HEK293 (cell line): ENCODE measurements at regions not wholly inside any gene's neighbourhood (a gene's known extent, or its start where the extent isn't known, plus 50 kb on each side); places are given as distances from the start of the nearest gene placed in this dataset.

Experiments used
- CTCF ChIA-PET: fragments of 350-600 bp; formaldehyde crosslinking; extraction: SDS; loops from one replicate; lab custom pipeline; 2021; ENCODE audit warnings: antibody characterized with exemption; lab: Yijun Ruan, JAX
- POLR2A ChIA-PET: fragments of 300-600 bp; formaldehyde crosslinking; extraction: SDS; loops from one replicate; lab custom pipeline; 2020; ENCODE audit warnings: antibody characterized with exemption, inconsistent platforms; lab: Yijun Ruan, JAX
- H3K27ac ChIP-seq: fragments of 200-500 bp; sonication (Bioruptor generic); 2 replicates; pipeline ENCODE4 v1.5.1; 2014; ENCODE audit warnings: low read depth, low read length, control low read depth, inconsistent platforms; ENCODE audit errors: extremely low read depth
- H3K36me3 ChIP-seq, 2 experiments: fragments of 200-500 bp in 1 of 2; sonication (Bioruptor generic) in 1 of 2; 1 replicate in 1 of 2; 2 replicates in 1 of 2; pipeline ENCODE4 v1.5.1; 2014 to 2017; ENCODE audit warnings: inconsistent platforms in 2 of 2, low read length in 2 of 2; ENCODE audit not compliant: control insufficient read depth in 2 of 2, insufficient read depth in 1 of 2
- H3K4me1 ChIP-seq: fragments of 200-500 bp; sonication (Bioruptor generic); 2 replicates; pipeline ENCODE4 v1.5.1; 2014; ENCODE audit warnings: mild to moderate bottlenecking, low read length, inconsistent platforms; ENCODE audit not compliant: control insufficient read depth, insufficient read depth
- H3K4me3 ChIP-seq: 2 replicates; pipeline ENCODE4 v1.5.1; 2011; ENCODE audit warnings: low read depth, mild to moderate bottlenecking, control low read depth, low read length, moderate library complexity
- H3K9me3 ChIP-seq: fragments of 200-500 bp; sonication (Bioruptor generic); 2 replicates; pipeline ENCODE4 v1.5.1; 2014; ENCODE audit warnings: low read depth, low read length, inconsistent platforms; ENCODE audit not compliant: control insufficient read depth, insufficient read depth
- BCL11B ChIP-seq: fragments of 450-650 bp; formaldehyde crosslinking; IDR thresholded peaks from 2 replicates; pipeline ENCODE4 v1.5.1; 2016; ENCODE audit warnings: low read depth, missing biosample characterization, missing genetic modification characterization
- ELK4 ChIP-seq: IDR thresholded peaks from 2 replicates; pipeline ENCODE4 v1.6.1; 2011; ENCODE audit warnings: mild to moderate bottlenecking, low read depth, low read length, borderline replicate concordance
- GLIS2 ChIP-seq: fragments of 450-650 bp; formaldehyde crosslinking; IDR thresholded peaks from 2 replicates; pipeline ENCODE4 v1.5.1; 2016; ENCODE audit warnings: missing biosample characterization, missing genetic modification characterization
- SP3 ChIP-seq: fragments of 450-650 bp; formaldehyde crosslinking; IDR thresholded peaks from 2 replicates; pipeline ENCODE4 v1.5.1; 2016; ENCODE audit warnings: missing biosample characterization, missing genetic modification characterization
- SP7 ChIP-seq: fragments of 450-650 bp; formaldehyde crosslinking; IDR thresholded peaks from 2 replicates; pipeline ENCODE4 v1.5.1; 2016; ENCODE audit warnings: missing biosample characterization, missing genetic modification characterization
- ZBTB48 ChIP-seq: fragments of 450-650 bp; formaldehyde crosslinking; IDR thresholded peaks from 2 replicates; pipeline ENCODE4 v1.5.1; 2016; ENCODE audit warnings: missing biosample characterization, missing genetic modification characterization
- ZBTB7A ChIP-seq: fragments of 450-650 bp; formaldehyde crosslinking; IDR thresholded peaks from 2 replicates; pipeline ENCODE4 v1.5.1; 2016; ENCODE audit warnings: low read depth, missing biosample characterization, missing genetic modification characterization
- ZBTB8A ChIP-seq: fragments of 450-650 bp; formaldehyde crosslinking; IDR thresholded peaks from 2 replicates; pipeline ENCODE4 v1.5.1; 2016; ENCODE audit warnings: missing biosample characterization, missing genetic modification characterization
- ZEB2 ChIP-seq: fragments of 450-650 bp; formaldehyde crosslinking; IDR thresholded peaks from 2 replicates; pipeline ENCODE4 v1.5.1; 2016; ENCODE audit warnings: missing biosample characterization, missing genetic modification characterization
- ZNF121 ChIP-seq: fragments of 450-650 bp; formaldehyde crosslinking; IDR thresholded peaks from 2 replicates; pipeline ENCODE4 v1.5.1; 2016; ENCODE audit warnings: missing biosample characterization, missing genetic modification characterization
- ZNF2 ChIP-seq: fragments of 450-650 bp; formaldehyde crosslinking; IDR thresholded peaks from 2 replicates; pipeline ENCODE4 v1.5.1; 2016; ENCODE audit warnings: missing biosample characterization, missing genetic modification characterization
- ZNF202 ChIP-seq: fragments of 450-650 bp; formaldehyde crosslinking; IDR thresholded peaks from 2 replicates; pipeline ENCODE4 v1.5.1; 2016; ENCODE audit warnings: missing biosample characterization, missing genetic modification characterization, borderline replicate concordance
- ZNF37A ChIP-seq: fragments of 450-650 bp; IDR thresholded peaks from 2 replicates; pipeline ENCODE4 v1.5.1; 2018; ENCODE audit warnings: missing biosample characterization, missing genetic modification characterization
- ZNF560 ChIP-seq: fragments of 450-650 bp; formaldehyde crosslinking; IDR thresholded peaks from 2 replicates; pipeline ENCODE4 v1.5.1; 2017; ENCODE audit warnings: missing biosample characterization, missing genetic modification characterization, borderline replicate concordance
- ZNF596 ChIP-seq: fragments of 450-650 bp; IDR thresholded peaks from 2 replicates; pipeline ENCODE4 v1.5.0; 2018; ENCODE audit warnings: missing biosample characterization, mild to moderate bottlenecking, missing genetic modification characterization, moderate library complexity
- ZNF658 ChIP-seq: fragments of 450-650 bp; formaldehyde crosslinking; IDR thresholded peaks from 2 replicates; pipeline ENCODE4; 2016; ENCODE audit warnings: missing biosample characterization, missing genetic modification characterization
- ZNF664 ChIP-seq: fragments of 450-650 bp; formaldehyde crosslinking; IDR thresholded peaks from 2 replicates; pipeline ENCODE4 v1.5.1; 2016; ENCODE audit warnings: missing biosample characterization, missing genetic modification characterization
- ZNF76 ChIP-seq: fragments of 450-650 bp; formaldehyde crosslinking; IDR thresholded peaks from 2 replicates; pipeline ENCODE4; 2016; ENCODE audit warnings: low read depth, missing biosample characterization, missing genetic modification characterization, borderline replicate concordance
- ZNF791 ChIP-seq: fragments of 450-650 bp; formaldehyde crosslinking; IDR thresholded peaks from 2 replicates; pipeline ENCODE4 v1.5.1; 2016; ENCODE audit warnings: missing biosample characterization, missing genetic modification characterization
- TF ChIP-seq, protein P1 (sequence below): fragments of 450-650 bp; formaldehyde crosslinking; IDR thresholded peaks from 2 replicates; pipeline ENCODE4 v1.5.1; 2016; ENCODE audit warnings: missing biosample characterization, missing genetic modification characterization
- TF ChIP-seq, protein P2 (sequence below): fragments of 450-650 bp; formaldehyde crosslinking; IDR thresholded peaks from 2 replicates; pipeline ENCODE4 v1.5.1; 2016; ENCODE audit warnings: missing biosample characterization, missing genetic modification characterization
- TF ChIP-seq, protein P3 (sequence below): fragments of 450-650 bp; formaldehyde crosslinking; IDR thresholded peaks from 2 replicates; pipeline ENCODE4 v1.5.1; 2016; ENCODE audit warnings: missing biosample characterization, missing genetic modification characterization, borderline replicate concordance
- TF ChIP-seq, protein P4 (sequence below): fragments of 450-650 bp; formaldehyde crosslinking; IDR thresholded peaks from 2 replicates; pipeline ENCODE4 v1.5.1; 2016; ENCODE audit warnings: missing biosample characterization, missing genetic modification characterization

GRCh38 chr6:147117011-147117410 is 87.2 kb upstream of the STXBP5 start:
- no peaks in the 10 kb centered on the region for H3K9me3 ChIP-seq
- ChIA-PET CTCF (interaction anchor here (0.6 kb wide), 1 partner anchor 361 kb away, joined by 3 read pairs; no protein-coding TSS in a partner anchor), POLR2A (no interaction called here)
- TF ChIP-seq ZBTB8A (tag by site-specific recombination) = no peak
- no peak for TF ChIP-seq ZNF791 (tag by site-specific recombination)
- no peak for TF ChIP-seq SP3 (tag by site-specific recombination)
- TF ChIP-seq ZNF664 (tag by site-specific recombination) = no peak
- no peak for TF ChIP-seq ZBTB7A
- TF ChIP-seq, protein P1, sequence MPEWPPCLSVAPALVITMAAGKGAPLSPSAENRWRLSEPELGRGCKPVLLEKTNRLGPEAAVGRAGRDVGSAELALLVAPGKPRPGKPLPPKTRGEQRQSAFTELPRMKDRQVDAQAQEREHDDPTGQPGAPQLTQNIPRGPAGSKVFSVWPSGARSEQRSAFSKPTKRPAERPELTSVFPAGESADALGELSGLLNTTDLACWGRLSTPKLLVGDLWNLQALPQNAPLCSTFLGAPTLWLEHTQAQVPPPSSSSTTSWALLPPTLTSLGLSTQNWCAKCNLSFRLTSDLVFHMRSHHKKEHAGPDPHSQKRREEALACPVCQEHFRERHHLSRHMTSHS = no peak
- no peak for TF ChIP-seq BCL11B (tag by site-specific recombination)
- TF ChIP-seq ZNF2 (tag by site-specific recombination) = no peak
- no peak for TF ChIP-seq ZNF76 (tag by site-specific recombination)
- TF ChIP-seq ZNF596 (tag by site-specific recombination) = no peak
- TF ChIP-seq, protein P2, sequence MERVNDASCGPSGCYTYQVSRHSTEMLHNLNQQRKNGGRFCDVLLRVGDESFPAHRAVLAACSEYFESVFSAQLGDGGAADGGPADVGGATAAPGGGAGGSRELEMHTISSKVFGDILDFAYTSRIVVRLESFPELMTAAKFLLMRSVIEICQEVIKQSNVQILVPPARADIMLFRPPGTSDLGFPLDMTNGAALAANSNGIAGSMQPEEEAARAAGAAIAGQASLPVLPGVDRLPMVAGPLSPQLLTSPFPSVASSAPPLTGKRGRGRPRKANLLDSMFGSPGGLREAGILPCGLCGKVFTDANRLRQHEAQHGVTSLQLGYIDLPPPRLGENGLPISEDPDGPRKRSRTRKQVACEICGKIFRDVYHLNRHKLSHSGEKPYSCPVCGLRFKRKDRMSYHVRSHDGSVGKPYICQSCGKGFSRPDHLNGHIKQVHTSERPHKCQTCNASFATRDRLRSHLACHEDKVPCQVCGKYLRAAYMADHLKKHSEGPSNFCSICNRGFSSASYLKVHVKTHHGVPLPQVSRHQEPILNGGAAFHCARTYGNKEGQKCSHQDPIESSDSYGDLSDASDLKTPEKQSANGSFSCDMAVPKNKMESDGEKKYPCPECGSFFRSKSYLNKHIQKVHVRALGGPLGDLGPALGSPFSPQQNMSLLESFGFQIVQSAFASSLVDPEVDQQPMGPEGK = no peak
- TF ChIP-seq ZEB2 (tag by site-specific recombination) = no peak
- TF ChIP-seq GLIS2 (tag by site-specific recombination) = no peak
- no peak for TF ChIP-seq ELK4
- no peak for TF ChIP-seq ZNF658
- TF ChIP-seq ZNF202 = no peak
- TF ChIP-seq ZBTB48 = no peak
- no peak overlapping the region for H3K27ac ChIP-seq
- no peak overlapping the region for H3K4me3 ChIP-seq
- H3K36me3 ChIP-seq = no peaks in the 10 kb centered on the region
- no peaks in the 10 kb centered on the region for H3K4me1 ChIP-seq

GRCh38 chr6:147117580-147117979 is 86.6 kb upstream of the STXBP5 start:
- Histone ChIP-seq H3K36me3 (no peaks in the 10 kb centered on the region), H3K4me3 (no peak overlapping the region), H3K4me1 (no peaks in the 10 kb centered on the region), H3K27ac (no peak overlapping the region), H3K9me3 (no peaks in the 10 kb centered on the region)
- CTCF ChIA-PET = interaction anchor here (0.6 kb wide), 1 partner anchor 360 kb away, joined by 3 read pairs; no protein-coding TSS in a partner anchor
- POLR2A ChIA-PET = no interaction called here
- no peak for TF ChIP-seq SP7 (tag by site-specific recombination)
- TF ChIP-seq, protein P3, sequence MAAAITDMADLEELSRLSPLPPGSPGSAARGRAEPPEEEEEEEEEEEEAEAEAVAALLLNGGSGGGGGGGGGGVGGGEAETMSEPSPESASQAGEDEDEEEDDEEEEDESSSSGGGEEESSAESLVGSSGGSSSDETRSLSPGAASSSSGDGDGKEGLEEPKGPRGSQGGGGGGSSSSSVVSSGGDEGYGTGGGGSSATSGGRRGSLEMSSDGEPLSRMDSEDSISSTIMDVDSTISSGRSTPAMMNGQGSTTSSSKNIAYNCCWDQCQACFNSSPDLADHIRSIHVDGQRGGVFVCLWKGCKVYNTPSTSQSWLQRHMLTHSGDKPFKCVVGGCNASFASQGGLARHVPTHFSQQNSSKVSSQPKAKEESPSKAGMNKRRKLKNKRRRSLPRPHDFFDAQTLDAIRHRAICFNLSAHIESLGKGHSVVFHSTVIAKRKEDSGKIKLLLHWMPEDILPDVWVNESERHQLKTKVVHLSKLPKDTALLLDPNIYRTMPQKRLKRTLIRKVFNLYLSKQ (tag by site-specific recombination) = no peak
- TF ChIP-seq ZNF560 (tag by site-specific recombination) = no peak
- TF ChIP-seq ZNF121 (tag by site-specific recombination) = no peak
- TF ChIP-seq, protein P4, sequence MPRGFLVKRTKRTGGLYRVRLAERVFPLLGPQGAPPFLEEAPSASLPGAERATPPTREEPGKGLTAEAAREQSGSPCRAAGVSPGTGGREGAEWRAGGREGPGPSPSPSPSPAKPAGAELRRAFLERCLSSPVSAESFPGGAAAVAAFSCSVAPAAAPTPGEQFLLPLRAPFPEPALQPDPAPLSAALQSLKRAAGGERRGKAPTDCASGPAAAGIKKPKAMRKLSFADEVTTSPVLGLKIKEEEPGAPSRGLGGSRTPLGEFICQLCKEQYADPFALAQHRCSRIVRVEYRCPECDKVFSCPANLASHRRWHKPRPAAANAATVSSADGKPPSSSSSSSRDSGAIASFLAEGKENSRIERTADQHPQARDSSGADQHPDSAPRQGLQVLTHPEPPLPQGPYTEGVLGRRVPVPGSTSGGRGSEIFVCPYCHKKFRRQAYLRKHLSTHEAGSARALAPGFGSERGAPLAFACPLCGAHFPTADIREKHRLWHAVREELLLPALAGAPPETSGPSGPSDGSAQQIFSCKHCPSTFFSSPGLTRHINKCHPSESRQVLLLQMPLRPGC = no peak
- TF ChIP-seq ZNF37A (tag by site-specific recombination) = no peak
